Kidney (tissue), 13 donors: ENCODE measurements at regions not wholly inside any gene's neighbourhood (a gene's known extent, or its start where the extent isn't known, plus 50 kb on each side); places are given as distances from the start of the nearest gene placed in this dataset.
A peak's percentile ranks its signal among the peaks of the same experiment; 100 is the strongest.

Experiments
- DNase-seq, 5 donors: peaks; one replicate each; pipeline ENCODE4 v3.0.0-alpha.2; 2013 to 2020
- FAIRE-seq: peaks from 2 replicates; lab custom pipeline; 2012; peaks lifted over from hg19 to GRCh38; lab: Jason Lieb, UNC
- H3K27ac ChIP-seq, 2 donors: one replicate each; pipeline ENCODE4 v1.7.0; 2013; ENCODE audit warnings: low read depth in 2 of 2, low read length in 2 of 2, inconsistent platforms in 1 of 2
- H3K27me3 ChIP-seq: one replicate; pipeline ENCODE4 v1.7.1; 2013; ENCODE audit warnings: low read length, inconsistent platforms; ENCODE audit not compliant: control insufficient read depth, insufficient read depth
- H3K36me3 ChIP-seq, 3 donors: one replicate each; pipeline versions ENCODE4 v1.7.0 to v1.7.1; 2013; ENCODE audit warnings: low read length in 3 of 3, control low read depth in 1 of 3, inconsistent platforms in 1 of 3; ENCODE audit not compliant: insufficient read depth in 3 of 3, control insufficient read depth in 2 of 3
- H3K4me1 ChIP-seq, 3 donors: one replicate each; pipeline versions ENCODE4 v1.7.0 to v1.7.1; 2013; ENCODE audit warnings: low read length in 3 of 3, inconsistent platforms in 1 of 3, low read depth in 1 of 3; ENCODE audit not compliant: control insufficient read depth in 2 of 3, insufficient read depth in 2 of 3
- H3K4me3 ChIP-seq, 3 donors: one replicate each; pipeline versions ENCODE4 v1.7.0 to v1.8.1; 2013; ENCODE audit warnings: low read length in 3 of 3, control low read depth in 1 of 3, inconsistent platforms in 1 of 3
- H3K9ac ChIP-seq, 3 donors: one replicate each; pipeline versions ENCODE4 v1.7.0 to v1.7.1; 2013; ENCODE audit warnings: low read length in 3 of 3, control low read depth in 1 of 3, inconsistent platforms in 1 of 3
- H3K9me3 ChIP-seq, 3 donors: one replicate each; pipeline versions ENCODE4 v1.7.0 to v1.7.1; 2013; ENCODE audit warnings: low read length in 3 of 3, control low read depth in 1 of 3, inconsistent platforms in 1 of 3; ENCODE audit not compliant: control insufficient read depth in 2 of 3, insufficient read depth in 1 of 3
- intact Hi-C: fragments of 100-400 bp; cut with DNase I; formaldehyde crosslinking; loops from one replicate; pipeline ENCODE4 v1.11.1; 2022
- TF ChIP-seq, protein P1 (sequence below): IDR thresholded peaks from 3 replicates; pipeline ENCODE4 v1.5.1; 2012; ENCODE audit warnings: mild to moderate bottlenecking, moderate library complexity, borderline replicate concordance; ENCODE audit not compliant: insufficient read depth; ENCODE audit errors: extremely low read depth
- donor health status: control.
- donor health status: control.
- donor health status: control.
- donor health status: control.
- donor health status: control.
- donor health status: DM: yes; HTN: yes; CAD: no.
- donor health status: Normal renal cell carcinoma (clear cell type).

GRCh38 chr6:90448836-90449235, 138.0 kb downstream of the MAP3K7 start:
- intact Hi-C loops: no loop called here
- no peaks in the 10 kb centered on the region for H3K9me3 ChIP-seq
- H3K9ac ChIP-seq: no peak overlapping the region
- H3K27me3 ChIP-seq: no peaks in the 10 kb centered on the region
- DNase-seq (peak in 3 of 5 donors; percentile 32 to 75 (median 59)), FAIRE-seq (no peak)
- no peak overlapping the region for H3K27ac ChIP-seq
- no peaks in the 10 kb centered on the region for H3K4me1 ChIP-seq
- TF ChIP-seq, protein P1, sequence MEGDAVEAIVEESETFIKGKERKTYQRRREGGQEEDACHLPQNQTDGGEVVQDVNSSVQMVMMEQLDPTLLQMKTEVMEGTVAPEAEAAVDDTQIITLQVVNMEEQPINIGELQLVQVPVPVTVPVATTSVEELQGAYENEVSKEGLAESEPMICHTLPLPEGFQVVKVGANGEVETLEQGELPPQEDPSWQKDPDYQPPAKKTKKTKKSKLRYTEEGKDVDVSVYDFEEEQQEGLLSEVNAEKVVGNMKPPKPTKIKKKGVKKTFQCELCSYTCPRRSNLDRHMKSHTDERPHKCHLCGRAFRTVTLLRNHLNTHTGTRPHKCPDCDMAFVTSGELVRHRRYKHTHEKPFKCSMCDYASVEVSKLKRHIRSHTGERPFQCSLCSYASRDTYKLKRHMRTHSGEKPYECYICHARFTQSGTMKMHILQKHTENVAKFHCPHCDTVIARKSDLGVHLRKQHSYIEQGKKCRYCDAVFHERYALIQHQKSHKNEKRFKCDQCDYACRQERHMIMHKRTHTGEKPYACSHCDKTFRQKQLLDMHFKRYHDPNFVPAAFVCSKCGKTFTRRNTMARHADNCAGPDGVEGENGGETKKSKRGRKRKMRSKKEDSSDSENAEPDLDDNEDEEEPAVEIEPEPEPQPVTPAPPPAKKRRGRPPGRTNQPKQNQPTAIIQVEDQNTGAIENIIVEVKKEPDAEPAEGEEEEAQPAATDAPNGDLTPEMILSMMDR: no peak
- no peak overlapping the region for H3K4me3 ChIP-seq
- H3K36me3 ChIP-seq: no peaks in the 10 kb centered on the region

DNA sequence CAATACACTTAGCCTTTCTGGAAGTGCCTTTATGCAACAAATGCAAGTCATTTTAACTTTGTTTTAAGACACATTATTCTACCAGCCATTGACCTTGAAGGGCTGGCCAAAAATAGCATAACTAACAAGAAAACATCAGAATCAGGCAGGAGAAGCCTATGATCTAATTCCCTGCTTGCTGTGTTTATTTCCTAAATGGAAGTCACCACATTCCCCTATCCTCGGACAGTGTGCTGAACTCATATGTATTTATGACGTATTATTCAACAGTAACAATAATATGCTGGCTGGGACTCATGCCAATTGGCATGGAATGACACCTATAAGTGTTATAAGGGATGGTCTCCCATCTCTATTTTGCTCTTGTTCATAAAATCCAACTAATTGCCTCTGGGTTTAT, 140.7 kb downstream of the MAP3K7 start:
- no peaks in the 10 kb centered on the region for H3K27me3 ChIP-seq
- H3K9me3 ChIP-seq: no peaks in the 10 kb centered on the region
- intact Hi-C loops: no loop called here
- H3K4me3 ChIP-seq: no peak overlapping the region
- no peak for DNase-seq
- H3K9ac ChIP-seq: no peak overlapping the region
- no peaks in the 10 kb centered on the region for H3K4me1 ChIP-seq
- TF ChIP-seq, protein P1: no peak
- no peak overlapping the region for H3K27ac ChIP-seq
- no peak for FAIRE-seq
- H3K36me3 ChIP-seq: no peaks in the 10 kb centered on the region

- Histone ChIP-seq H3K4me3 (no peak overlapping the region), H3K36me3 (no peaks in the 10 kb centered on the region), H3K27ac (no peak overlapping the region), H3K9me3 (no peaks in the 10 kb centered on the region), H3K9ac (no peak overlapping the region), H3K4me1 (no peaks in the 10 kb centered on the region), H3K27me3 (no peaks in the 10 kb centered on the region)
- DNase-seq: no peak
- intact Hi-C loops: no loop called here
- TF ChIP-seq, protein P1: no peak
- no peak for FAIRE-seq
Observed at GRCh38 chr6:90445533-90446108, 141.3 kb downstream of the MAP3K7 start.
